Right lung (tissue), 2 donors: ENCODE measurements at regions not wholly inside any gene's neighbourhood (a gene's known extent, or its start where the extent isn't known, plus 50 kb on each side); places are given as distances from the start of the nearest gene placed in this dataset.

Experiments
- DNase-seq, 2 donors: peaks; one replicate each; pipeline ENCODE4 v3.0.0-alpha.2; 2013

DNA sequence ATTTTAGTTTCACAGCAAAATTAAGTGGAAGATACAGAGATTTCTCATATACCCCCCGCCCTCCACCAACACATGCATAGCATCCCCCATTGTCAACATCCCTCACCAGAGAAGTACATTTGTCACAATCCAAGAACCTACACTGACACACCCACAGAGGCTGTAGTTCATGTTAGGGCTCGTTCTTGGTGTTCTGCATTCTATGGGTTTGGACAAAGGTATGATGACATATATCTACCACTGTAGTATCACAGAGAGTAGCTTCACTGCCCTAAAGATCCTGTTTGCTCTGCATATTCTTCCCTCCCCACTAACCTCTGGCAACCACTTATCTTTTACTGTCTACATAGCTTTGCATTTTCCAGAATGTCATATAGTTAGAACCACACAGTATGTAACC is 444.6 kb upstream of the DCN start:
- no peak for DNase-seq

DNA sequence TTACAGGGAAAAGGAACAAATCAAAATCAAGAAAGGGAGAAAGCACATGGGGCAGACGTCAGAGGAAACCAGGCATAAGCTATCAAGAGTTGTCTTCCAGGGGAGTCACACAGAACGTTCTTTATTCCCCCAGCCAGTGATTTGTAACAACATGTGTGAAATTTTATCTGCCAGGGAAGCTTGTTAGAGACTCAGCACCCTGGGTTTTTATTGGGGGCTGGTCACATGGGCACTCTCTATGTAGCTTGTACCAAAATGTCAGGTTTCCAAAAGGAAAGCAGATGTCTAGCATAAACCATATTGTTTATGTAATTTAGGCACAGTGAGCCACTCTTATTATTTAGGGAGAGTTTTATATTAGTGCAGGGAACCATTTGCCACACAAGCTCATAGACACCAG is 440.4 kb upstream of the DCN start:
- DNase-seq = no peak

DNA sequence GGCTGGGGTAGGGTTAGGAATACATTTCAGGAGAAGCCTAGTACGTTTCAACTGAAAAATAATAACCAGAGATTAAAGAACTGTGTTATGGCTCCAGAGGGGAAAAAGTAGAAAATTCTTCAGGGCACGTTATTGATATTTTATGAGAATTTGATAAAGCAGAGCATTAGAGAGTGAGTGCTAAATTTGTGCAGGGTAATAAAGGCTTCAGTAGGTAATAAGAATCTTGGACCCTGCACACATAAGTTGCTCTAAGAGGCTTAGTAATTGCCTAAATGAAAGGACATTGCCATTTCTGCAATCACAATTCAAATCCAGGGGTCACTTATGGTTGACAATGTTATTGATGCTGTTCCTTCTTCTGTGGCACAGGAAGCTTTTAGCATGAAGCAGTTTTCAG is 439.4 kb upstream of the DCN start:
- no peak for DNase-seq

DNA sequence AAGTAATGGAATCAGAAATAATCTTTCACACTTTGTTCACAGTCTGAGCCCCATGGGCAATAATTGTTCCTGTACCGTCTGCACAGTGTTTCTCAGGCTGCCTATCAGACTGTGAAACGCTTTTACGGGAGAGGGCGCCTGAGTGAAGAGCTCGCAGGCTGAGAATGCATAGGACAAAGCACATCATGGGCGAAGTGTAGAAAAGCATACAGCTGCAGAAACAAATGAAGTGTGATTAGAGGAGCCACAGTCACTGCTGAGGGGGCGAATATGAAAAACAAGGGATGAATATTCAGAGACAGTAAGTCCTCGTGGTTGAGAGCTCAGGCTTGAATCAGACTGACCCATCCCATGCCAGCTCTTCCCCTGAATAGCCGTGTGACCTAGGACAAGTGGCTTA is 438.4 kb upstream of the DCN start:
- peak; percentile 70 to 75 for DNase-seq

DNA sequence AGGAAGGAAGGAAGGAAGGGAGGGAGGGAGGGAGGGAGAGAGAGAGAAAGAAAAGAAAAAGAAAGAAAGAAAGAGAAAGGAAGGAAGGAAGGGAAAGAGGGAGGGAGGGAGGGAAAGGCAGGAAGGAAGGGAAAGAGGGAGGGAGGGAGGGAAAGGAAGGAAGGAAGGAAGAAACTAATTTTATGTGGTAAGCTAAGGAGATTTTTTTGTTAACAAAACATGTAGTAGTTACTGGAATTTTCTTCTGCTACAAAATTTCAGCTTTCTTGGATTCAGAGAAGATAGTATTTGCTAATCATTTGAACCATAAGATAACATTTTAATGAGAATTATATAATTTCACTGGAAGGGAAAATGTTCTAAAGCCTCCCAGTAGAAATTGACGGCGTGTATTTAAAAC is 437.8 kb upstream of the DCN start:
- DNase-seq = no peak

DNA sequence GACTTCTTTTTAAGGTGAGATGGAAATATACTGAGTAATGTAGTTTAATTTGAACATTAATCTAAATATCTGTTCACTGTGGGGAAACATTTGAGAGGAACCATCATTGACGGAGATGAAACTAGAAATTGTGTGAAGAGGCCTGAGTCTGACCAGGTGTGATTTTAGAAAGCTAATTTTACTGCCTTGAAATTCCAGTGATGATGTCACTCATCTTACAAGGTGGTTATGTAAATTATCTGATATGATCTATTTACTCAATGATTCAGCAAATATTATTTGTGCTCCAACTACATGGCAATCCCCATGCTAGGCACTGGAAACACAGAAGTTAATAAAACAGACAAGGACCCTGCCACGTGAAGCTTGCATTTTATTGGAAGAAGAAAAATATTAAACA is 435.7 kb upstream of the DCN start:
- no peak for DNase-seq

DNA sequence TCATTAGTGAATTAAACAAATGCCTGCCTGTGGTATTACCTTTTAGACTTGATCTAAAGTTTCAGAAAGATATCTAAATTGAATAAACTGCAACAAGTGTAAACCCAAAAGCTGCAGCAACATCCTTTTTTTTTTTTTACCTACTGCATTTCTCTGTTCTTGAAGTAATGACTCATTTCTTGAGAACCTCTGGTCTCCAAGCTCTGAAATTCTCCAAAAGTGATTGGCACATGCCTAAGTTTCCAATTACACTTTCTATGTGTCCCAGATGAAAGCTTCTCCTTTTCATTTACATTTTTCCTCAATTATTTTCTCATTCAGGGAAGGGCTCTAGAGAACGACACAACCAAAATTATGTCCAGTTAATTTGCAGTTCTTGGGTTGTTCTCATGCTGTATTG is 435.2 kb upstream of the DCN start:
- DNase-seq = no peak

DNA sequence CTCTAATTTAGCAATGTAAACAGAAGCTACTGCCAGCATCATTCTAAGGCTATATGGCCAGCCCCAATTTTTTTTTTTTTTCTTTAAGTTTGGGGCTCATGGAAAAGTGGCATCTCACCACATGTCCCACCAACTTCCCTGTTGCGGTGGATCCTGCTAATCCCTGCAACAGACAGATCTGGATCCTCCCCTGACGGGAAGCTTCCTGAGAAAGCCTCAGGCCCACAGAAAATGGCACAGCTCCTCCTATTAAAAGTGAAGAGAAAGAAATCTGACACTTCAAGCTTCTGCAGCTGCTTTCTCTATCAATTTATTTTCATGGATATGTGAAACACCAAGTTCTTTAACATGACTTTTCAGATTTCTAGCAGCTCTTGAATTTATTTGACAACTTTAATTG is 433.8 kb upstream of the DCN start:
- no peak for DNase-seq

DNA sequence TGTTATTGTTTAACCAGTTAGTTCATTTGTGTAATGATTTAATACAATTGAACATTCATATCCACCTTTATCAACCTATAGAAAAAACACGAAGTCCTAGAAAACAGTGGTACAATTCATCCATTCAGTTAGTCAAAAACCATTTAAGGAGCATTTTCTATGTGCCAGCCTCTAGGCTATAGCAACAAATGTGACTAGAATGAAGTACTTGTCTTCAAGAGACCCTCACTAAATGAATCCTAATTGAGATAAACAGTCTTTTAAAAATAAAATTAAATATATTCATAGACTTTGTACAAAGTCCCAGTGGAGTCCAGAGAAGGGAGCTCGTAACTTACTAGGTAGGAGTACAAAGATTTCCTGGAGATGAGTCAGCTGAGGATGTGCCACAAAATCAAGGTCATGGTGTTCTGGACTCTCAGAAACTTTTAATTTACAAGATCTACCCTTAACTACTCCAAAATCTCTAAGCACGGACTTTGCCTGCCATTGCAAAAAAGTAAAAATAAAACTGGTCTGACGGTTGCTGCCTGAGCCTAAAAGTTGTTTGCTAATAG is 430.7 kb upstream of the DCN start:
- no peak for DNase-seq

DNA sequence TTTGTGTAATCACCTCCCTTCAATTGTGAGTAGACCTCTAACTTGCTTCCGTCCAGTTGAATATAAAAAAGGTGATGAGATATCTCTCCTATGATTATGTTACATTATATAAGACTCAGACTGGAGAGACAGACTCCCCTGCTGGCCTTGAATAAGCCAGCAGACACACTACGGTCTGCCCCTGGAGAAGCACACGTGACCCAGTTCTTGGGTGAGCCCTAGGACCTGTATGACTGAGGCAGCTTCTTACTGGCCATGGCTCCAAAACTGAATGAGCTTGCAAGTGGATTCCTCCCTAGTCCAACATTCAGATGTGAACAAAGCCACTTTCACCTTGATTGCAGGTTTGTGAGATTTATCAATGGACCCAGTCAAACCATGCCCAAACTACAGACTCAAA is 427.9 kb upstream of the DCN start:
- DNase-seq = no peak

DNA sequence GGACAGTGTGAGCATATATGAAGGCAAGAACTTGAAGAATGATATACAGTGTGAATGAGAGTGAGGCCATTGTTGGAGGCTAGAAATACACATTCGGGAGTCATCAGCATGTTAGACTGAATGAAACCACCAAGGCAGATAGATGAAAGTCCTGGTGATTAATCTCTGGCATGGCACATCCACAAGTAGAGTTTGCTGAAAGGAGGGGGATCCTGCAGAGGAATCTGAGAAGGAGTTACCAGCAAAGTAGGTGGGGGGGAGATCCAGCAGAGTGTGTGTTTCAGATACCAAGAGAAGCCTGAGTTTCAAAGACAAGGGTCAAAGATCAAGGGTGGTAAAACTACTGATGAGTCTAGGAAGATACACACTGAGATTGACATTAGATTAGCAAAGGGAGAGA is 426.7 kb upstream of the DCN start:
- no peak for DNase-seq

DNA sequence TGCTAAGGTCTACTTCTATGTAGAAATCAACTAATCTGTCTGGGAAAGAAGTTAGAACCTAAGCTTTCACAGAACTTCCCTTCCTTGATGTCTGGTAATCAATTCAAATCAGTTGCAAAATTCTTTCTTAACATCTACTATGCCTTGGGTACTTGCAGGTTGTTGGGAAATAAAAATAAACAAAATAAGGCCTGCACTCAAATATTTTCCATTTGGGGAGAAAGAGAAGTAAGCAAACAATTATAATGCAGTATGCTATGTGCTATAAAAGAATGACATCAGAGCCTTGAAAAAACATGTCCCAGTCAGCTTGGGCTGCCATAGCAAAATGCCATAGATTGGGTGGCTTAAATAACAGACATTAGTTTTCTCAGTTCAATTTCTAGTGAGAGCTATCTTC is 425.9 kb upstream of the DCN start:
- no peak for DNase-seq

DNA sequence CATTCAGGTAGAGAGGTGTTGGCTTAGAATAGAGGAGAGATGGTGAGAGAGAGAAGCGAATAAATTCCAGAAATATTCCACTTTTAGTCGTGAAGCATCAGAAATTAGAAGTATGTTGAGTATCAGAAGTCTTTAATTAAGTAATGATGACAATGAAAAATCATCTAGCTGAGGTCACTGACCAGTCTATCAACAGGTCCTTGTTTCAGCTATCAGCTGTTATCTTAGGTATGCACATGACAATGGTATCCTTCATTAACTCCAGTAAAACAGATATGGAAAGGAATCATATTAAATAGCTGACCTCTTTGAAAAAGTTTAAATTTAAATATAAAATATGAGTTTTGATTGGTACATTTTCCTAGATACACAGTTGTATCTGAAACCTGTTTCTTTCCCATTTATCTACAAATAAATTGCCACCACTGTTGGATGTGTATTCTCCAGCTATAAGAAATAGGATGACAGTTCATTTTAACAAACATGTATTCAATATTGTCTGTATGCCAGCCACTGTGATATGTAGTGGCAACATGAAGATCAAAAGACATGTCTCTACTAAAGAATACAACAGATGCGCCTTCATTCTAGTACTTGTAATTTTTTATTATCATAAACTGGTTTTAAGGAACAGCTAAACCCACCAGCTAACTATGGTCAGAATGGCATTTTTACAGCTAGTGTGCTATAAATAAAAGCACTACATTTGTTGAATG is 424.2 kb upstream of the DCN start:
- DNase-seq = no peak

DNA sequence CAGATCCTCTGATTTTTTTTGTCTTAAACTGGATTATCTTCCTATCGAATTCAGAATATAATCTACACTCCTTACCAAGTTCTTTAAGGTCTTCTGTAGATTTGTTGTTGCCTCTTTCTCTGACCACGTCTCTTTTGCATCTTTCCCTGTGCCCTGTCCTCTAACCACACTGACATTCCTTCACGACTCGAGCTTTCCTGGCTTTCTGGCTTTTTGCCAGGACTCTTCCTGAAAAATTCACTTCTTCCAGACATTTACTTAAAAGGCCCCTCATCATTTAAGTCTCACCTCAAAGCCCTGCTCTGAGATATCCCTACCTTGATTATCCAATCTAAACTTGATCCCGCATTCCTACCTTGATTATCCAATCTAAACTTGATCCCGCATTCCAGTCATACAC is 422.3 kb upstream of the DCN start:
- no peak for DNase-seq

DNA sequence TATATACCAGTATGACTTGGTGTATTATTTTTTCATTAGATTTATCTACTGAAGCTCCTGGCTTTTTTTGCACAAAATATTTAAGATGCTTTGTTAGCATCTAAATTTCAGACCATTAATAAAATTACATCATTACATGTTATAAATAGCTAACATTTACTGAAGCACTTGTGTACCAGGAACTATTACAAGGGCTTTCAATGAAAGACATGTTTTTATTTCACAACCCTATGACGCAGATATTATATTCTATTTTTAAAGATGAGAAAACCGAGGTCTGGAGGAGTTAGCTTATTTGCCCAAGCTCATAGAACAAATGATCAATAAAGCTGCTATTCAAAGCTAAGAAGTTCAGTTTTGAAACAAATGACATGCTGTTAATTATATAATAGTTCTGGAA is 420.4 kb upstream of the DCN start:
- DNase-seq = no peak

DNA sequence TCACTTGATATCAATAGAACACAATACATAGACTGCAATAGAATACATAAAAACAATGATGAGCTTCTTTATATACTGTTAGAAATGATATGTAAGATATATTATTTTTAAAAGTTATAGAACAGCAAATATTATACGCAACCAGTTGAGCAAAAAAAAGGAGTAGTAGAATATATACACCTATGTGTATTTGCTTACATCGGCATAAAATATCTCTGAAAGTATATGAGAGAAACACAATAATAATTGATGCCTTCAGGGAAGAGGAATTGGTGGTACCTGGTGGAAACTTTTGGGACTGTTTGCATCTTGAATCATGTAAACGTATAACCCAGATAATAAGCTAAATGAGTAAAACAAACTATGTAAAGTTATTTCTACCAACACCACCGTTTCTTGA is 418.4 kb upstream of the DCN start:
- DNase-seq = no peak

DNA sequence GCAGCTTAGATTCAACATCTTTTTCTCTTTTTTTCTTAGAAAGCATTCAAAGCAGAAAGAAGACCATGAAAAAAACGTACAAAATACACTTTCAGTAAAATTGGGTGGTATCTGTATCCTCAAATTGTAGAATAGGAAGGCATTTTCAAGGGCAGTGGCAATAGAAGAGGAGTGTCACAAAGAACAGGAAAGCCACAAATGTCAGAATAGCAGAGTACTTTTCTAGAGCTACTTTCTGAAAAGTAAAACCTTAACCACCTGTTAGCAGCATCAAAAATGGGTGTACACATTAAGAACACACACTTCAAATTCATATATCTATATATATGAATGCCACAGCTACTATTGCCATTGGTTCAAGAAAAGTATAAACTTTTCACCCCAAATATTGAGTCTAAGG is 412.1 kb upstream of the DCN start:
- no peak for DNase-seq

DNA sequence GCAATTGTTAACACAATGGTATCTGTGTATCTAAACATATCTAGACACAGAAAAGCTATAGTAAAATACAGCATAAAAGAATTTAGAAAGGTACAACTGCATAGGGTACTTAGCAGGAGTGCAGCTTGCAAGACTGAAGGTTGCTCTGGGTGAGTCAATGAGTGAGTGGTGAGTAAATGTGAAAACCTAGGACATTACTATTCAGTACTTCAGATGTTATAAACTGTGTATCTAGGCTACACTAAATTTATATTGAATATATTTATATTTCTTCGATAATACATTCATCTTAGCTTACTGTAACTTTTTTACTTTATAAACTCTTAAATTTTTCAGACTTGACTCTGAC is 409.0 kb upstream of the DCN start:
- DNase-seq = no peak

DNA sequence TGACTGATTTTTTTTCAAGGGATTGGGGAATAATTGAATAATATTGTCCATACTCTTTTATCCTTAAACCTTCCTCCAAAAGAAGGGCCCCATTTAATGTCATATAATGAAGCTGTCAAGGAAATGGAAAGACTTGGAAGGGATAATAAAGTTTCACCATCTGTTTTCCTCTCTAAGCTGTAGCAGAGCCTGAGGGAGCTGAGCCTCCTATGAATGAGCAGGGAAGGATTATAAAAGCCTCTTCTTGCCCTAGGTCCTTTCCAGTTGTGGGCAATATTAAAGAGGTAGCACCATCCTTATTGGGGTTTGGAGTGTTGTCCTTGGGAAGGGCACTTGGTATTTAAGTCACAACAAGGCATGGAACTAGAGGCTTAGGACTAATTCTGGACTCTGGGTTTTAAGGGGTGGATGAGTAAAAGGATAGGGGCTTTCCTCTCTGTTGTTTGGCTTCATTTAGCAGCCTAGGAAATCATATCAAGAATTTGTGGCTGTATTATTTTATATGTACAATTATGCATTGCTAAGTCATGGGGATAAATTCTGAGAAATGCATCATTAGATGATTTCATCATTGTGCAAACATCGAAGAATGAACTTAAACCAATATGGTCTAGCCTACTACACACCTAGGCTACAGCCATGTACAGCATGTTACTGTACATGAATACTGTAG is 408.5 kb upstream of the DCN start:
- DNase-seq = no peak

DNA sequence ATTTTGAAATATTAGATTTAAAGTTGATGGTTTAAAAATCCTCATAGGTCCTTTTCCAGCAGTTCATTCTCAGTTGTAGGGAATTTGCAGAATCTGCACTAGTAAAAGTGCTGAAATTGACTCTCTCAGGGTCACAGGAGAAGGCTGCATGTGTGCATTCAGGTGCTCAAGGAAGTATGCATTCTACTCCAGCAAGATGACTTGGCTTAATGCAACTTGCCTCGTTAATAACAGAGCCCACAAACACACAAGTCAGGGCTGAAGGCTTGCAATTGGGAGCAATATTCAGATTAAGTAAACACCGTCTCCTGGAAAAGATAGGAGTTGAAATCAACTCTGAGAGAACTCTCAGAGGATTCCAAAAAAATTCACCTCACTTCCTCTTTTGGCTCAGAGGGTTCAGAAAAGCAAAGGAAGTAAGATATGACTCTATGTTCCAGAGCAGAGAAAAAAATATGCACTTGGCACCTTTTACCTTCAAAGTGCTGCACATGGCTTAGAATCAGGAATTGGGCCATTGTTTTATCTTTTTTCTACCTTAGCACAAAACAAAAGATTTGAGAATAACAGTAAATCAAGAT is 406.3 kb upstream of the DCN start:
- DNase-seq = no peak

DNA sequence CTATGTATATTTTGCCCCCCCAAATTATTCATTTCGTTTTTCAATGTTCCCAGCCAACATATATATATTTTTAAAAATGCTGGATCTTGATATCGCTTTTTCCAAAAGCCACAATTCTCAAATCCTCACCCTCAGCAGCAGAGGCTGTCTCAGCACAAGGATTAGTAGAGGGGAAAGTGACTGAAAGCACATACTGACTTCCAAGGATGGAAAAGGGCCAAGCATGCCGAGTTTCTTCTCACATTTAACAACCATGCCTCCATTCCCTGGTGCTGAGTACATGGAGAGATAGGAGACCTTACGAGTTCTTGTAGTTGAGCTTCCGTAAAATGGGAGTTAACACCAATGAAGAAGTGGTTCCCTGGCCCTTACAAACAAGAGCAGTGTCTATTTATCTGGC is 403.4 kb upstream of the DCN start:
- DNase-seq = no peak

DNA sequence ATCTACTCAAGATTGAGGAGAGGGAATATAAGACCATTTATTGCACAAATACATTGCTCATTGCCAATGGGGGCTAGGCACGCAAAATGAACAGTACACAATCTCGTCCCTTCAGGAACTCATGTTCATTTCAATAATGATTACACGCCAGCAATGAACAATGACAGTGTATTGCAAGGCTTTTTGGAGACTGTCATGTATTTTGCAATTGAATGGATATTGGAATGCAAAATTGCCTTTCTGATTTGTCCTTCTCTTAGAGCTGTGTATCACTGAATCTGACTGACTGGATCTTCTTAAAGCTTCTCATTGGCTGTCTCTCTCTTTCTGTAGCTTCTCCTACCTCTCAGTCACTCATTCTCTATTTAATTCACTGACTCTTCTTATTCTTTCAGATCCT is 400.2 kb upstream of the DCN start:
- DNase-seq = no peak

DNA sequence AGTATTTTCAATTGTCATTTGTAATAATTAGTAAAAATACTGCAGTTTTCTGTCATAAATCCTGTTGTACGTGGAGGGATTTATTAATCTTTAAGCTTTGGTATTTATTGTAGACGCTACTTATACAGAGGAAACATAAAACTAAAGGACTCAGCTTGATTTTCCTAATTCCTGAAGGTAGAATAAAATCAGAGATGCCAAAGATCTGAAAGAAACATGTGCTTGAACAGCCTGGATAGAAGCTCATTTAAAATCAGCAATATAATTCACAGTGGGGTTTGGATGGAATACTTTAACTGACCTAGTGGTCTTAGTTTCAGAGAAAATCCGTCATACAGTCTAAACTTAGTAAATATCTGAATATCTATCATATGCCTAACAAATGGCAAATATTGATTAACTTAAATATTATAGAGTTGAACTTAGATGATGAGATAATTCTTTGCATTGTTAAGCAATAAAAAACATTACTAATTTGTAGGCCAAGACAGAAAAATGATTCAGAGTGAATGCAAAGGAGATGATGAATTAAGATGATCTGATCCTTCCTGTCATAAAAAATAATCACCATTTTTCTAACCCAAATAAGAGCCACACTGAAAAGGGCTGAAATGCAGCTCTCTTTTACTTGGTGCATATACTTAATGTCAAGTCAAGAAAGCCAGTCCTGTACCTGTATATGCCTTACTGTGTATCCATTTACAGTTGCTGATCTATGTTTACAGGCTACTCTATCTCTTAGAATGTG is 397.1 kb upstream of the DCN start:
- no peak for DNase-seq
